Naive thymus-derived CD8-positive, alpha-beta T cell (primary cell): ENCODE measurements at regions not wholly inside any gene's neighbourhood (a gene's known extent, or its start where the extent isn't known, plus 50 kb on each side); places are given as distances from the start of the nearest gene placed in this dataset.
A peak's percentile ranks its signal among the peaks of the same experiment; 100 is the strongest.
"Not testable (repeated sequence)": the region's sequence is repeated elsewhere in the genome, so short reads cannot be mapped to it uniquely, and the experiment has no call there.

Source experiments
- ATAC-seq, 2 donors: fragments of 150-1000 bp; cut with Tn5 transposase in 1 of 2; sonication (Bioruptor Pico), chemical (Tn5 transposase) in 1 of 2; 1 replicate in 1 of 2; 2 replicates in 1 of 2; pipeline ENCODE4 v1.10.0; 2021; ENCODE audit warnings: mild to moderate bottlenecking in 2 of 2, moderate library complexity in 2 of 2
- POLR2A ChIA-PET: fragments of 350-600 bp; sonication (Branson Sonifier 250); formaldehyde crosslinking; loops from one replicate; lab custom pipeline; 2021; ENCODE audit warnings: antibody characterized with exemption; lab: Charles Lee
- DNase-seq, 10 donors: peaks; one replicate each; pipeline versions ENCODE4 v3.0.0 to v3.0.0-alpha.2; 2020 to 2022
- H3K27ac Mint-ChIP-seq, 10 donors: one replicate each; pipeline ENCODE4 v1.8.0; 2020 to 2022; ENCODE audit warnings: mild to moderate bottlenecking in 10 of 10, mixed read lengths in 10 of 10, moderate library complexity in 4 of 10, inconsistent platforms in 1 of 10
- H3K27me3 Mint-ChIP-seq, 5 donors: one replicate each; pipeline ENCODE4 v1.8.0; 2021 to 2022; ENCODE audit warnings: mixed read lengths in 5 of 5
- H3K36me3 Mint-ChIP-seq, 3 donors: one replicate each; pipeline ENCODE4 v1.8.0; 2020 to 2022; ENCODE audit warnings: mixed read lengths in 3 of 3, mild to moderate bottlenecking in 2 of 3, inconsistent platforms in 1 of 3
- H3K4me1 Mint-ChIP-seq, 4 donors: one replicate each; pipeline ENCODE4 v1.8.0; 2021 to 2022; ENCODE audit warnings: mixed read lengths in 4 of 4
- H3K4me3 Mint-ChIP-seq, 10 donors: one replicate each; pipeline ENCODE4 v1.8.0; 2020 to 2022; ENCODE audit warnings: mild to moderate bottlenecking in 10 of 10, mixed read lengths in 10 of 10, moderate library complexity in 6 of 10, inconsistent platforms in 1 of 10
- H3K9me3 Mint-ChIP-seq, 9 donors: one replicate each; pipeline ENCODE4 v1.8.0; 2020 to 2022; ENCODE audit warnings: mixed read lengths in 9 of 9, mild to moderate bottlenecking in 3 of 9, inconsistent platforms in 1 of 9, moderate library complexity in 1 of 9

DNA sequence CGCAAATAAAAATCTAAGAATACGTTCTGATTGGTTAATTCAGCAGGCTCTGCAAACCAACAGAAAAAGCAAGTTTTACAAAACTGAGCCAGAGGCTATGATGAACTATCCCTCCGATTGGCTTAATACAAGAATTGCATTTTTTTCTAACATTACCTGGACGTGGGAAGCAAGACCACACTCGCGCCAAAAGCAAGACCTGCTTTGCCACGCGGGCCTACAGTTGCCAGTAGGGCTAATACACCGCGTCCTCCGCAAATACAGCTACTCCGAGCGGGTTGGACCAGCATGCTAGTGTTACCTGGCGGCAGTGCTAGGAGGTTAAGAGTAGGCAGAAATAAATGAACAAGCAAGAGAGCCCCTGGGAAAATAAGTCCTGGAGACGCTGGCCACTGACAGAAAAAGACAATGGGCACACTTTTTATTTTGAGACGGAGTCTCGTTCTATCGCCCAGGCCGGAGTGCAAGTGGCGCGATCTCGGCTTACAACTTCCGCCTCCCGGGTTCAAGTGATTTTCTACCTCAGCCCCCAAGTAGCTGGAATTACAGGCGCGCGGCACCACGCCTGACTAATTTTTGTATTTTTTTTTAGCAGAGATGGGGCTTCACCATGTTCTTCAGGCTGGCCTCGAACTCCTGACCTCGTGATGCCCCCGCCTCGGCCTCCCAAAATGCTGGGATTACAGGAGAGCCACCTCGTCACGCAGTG lies 131.9 kb upstream of the BTN3A2 start:
- no peaks in the 10 kb centered on the region for H3K27me3 Mint-ChIP-seq
- peak overlapping the region; percentile 95 to 100 (median 97) for H3K27ac Mint-ChIP-seq
- no peaks in the 10 kb centered on the region for H3K36me3 Mint-ChIP-seq
- peaks cover 12 to 37% (median 34%) of the 10 kb centered on the region in 4 donors for H3K4me1 Mint-ChIP-seq
- ATAC-seq (peak; percentile 24 to 34), DNase-seq (peak in 7 of 10 donors; percentile 39 to 74 (median 55))
- H3K4me3 Mint-ChIP-seq: peak overlapping the region; percentile 91 to 99 (median 95)
- no peaks in the 10 kb centered on the region for H3K9me3 Mint-ChIP-seq
- POLR2A ChIA-PET: interaction anchor here (0.6 to 7.2 kb wide), 32 partner anchors 11 to 1660 kb away, joined by 3 to 669 read pairs (median 16); a partner anchor contains a TSS

DNA sequence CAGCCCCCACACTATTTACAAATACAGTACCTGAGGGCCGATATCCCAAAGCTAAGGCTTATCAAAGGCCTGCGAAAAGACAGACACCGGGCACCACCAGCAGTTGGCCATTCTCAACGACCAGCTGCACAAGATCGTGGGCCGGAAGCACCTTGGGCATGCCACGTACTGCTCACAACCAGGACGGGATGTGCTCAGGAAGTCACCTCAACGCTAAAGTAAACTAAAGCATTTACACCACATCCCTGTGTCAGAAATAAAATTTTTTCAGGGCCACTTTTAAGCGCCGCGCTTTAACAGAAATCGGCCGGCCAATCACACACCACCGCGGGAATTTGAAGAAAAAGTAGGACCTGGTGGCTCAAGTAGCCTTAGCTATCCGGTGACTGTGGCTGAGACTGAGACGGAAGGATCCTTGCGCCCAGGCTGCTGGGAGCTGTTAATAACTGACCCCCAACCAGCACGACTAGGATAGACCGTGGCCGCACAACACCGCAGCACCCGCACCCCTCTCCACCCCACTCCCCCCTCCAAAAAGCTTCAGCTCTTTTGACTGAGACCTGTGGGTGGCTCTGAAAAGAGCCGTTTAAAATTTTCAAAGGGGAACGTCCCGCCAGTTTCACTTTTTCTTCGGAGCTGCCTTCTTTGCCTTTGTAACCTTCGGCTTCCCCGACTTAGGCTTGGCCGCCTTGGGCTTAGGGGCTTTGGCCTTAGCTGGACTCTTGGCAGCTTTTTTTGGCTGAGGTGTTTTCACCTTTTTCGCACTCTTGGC lies 131.2 kb upstream of the BTN3A2 start:
- H3K27ac Mint-ChIP-seq: peak overlapping the region; percentile 95 to 100 (median 97)
- ATAC-seq (peak; percentile 52 to 66), DNase-seq (peak; percentile 45 to 86 (median 76))
- POLR2A ChIA-PET: interaction anchor here (0.8 to 7.2 kb wide), 45 partner anchors 10 to 1659 kb away, joined by 3 to 669 read pairs (median 7); a partner anchor contains a TSS
- H3K4me1 Mint-ChIP-seq: peaks cover 12 to 37% (median 34%) of the 10 kb centered on the region in 4 donors
- H3K4me3 Mint-ChIP-seq: peak overlapping the region; percentile 91 to 99 (median 95)
- H3K27me3 Mint-ChIP-seq: no peaks in the 10 kb centered on the region
- no peaks in the 10 kb centered on the region for H3K36me3 Mint-ChIP-seq
- H3K9me3 Mint-ChIP-seq: peaks cover 0 to 4% (median 0%) of the 10 kb centered on the region in 9 donors

DNA sequence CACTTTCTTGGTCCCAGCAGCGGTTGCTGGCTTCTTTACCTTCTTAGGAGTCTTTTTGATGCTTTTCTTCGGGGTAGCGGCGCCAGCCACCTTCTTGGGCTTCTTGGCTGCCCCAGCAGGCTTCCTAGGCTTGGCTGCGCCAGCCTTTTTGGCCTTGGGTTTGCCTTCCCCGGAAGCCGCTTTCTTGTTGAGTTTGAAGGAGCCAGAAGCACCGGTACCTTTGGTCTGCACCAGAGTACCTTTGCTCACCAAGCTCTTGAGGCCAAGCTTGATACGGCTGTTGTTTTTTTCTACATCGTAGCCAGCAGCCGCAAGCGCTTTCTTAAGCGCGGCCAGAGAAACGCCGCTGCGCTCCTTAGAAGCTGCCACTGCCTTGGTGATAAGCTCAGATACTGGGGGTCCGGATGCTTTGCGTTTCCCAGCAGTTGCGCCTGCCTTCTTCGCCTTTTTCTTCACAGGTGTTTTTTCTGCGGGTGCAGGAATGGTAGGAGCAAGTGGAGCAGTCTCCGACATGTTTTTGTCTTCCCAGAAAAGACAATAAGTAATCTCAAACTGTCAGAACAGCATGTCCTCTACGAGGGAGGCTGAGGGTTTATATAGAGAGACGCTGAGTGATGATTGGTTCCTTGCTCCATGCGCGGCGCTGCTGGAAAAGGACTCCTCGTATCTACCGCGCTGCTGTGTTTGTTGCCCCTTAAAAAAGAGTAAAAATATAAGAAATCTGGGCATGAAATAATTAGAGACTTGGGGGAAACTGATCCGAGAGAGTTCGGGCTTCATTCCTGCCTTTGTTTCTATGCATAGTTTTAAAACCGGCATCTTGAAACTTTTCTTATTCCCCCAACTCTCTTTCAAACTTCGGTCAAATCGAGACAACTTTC lies 130.3 kb upstream of the BTN3A2 start:
- DNase-seq (peak; percentile 41 to 91 (median 86)), ATAC-seq (peak; percentile 69)
- peaks cover 0 to 4% (median 0%) of the 10 kb centered on the region in 9 donors for H3K9me3 Mint-ChIP-seq
- peaks cover 12 to 37% (median 32%) of the 10 kb centered on the region in 4 donors for H3K4me1 Mint-ChIP-seq
- peak overlapping the region; percentile 95 to 100 (median 97) for H3K27ac Mint-ChIP-seq
- H3K36me3 Mint-ChIP-seq: no peaks in the 10 kb centered on the region
- POLR2A ChIA-PET: interaction anchor here (0.6 to 7.2 kb wide), 47 partner anchors 9 to 1658 kb away, joined by 3 to 669 read pairs (median 6); a partner anchor contains a TSS
- H3K4me3 Mint-ChIP-seq: peak overlapping the region; percentile 91 to 99 (median 95)
- H3K27me3 Mint-ChIP-seq: no peaks in the 10 kb centered on the region

DNA sequence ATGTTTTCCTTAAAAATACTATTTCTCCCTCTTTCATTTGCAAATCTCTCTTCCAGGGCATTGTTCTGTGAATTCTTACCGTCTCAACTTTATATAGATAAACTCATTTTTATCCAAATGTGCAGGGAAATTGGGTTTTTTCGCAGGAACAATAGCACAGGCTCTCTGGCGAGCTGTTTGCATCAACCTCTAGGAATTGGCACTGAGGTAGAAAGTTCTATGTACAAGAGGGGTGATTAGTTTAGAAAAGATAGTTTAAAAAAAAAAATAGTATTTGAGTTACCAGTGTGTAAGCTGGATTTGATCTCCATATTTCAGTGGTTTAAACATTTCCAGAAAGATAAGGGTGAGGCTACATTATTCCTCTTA lies 129.7 kb upstream of the BTN3A2 start:
- H3K27ac Mint-ChIP-seq: peak overlapping the region; percentile 95 to 100 (median 97)
- ATAC-seq (no peak), DNase-seq (no peak)

DNA sequence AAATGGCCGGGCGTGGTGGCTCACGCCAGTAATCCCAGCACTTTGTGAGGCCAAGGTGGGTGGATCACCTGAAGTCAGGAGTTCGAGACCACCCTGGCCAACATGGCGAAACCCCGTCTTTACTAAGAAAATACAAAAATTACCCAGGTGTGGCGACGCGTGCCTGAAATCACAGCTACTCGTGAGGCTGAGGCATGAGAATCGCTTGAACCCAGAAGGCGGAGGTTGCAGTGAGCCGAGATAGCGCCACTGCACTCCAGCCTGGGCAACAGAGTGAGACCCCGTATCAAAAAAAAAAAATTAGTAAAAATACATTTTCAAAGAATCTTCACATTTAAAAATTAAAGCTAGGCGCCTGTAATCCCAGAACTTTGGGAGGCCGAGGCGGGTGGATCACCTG lies 125.6 kb upstream of the BTN3A2 start:
- Mint-ChIP-seq H3K4me1 (peaks cover 9 to 34% (median 27%) of the 10 kb centered on the region in 4 donors), H3K9me3 (peaks cover 0 to 10% (median 0%) of the 10 kb centered on the region in 9 donors), H3K27ac (peak overlapping the region in 5 of 10 donors; percentile 52 to 99 (median 97)), H3K4me3 (peak overlapping the region in 4 of 10 donors; percentile 8 to 37 (median 26))
- POLR2A ChIA-PET: interaction anchor here (0.6 to 4.9 kb wide), 12 partner anchors 11 to 908 kb away, joined by 3 to 66 read pairs (median 18); a partner anchor contains a TSS
- ATAC-seq, H3K36me3 Mint-ChIP-seq, DNase-seq, H3K27me3 Mint-ChIP-seq: not testable (repeated sequence)

More for the DNA sequence above, 129.7 kb upstream of the BTN3A2 start:
- H3K9me3 Mint-ChIP-seq: peaks cover 0 to 5% (median 0%) of the 10 kb centered on the region in 9 donors
- peak overlapping the region; percentile 91 to 99 (median 95) for H3K4me3 Mint-ChIP-seq
- peaks cover 0 to 2% (median under 1%) of the 10 kb centered on the region in 3 donors for H3K36me3 Mint-ChIP-seq
- POLR2A ChIA-PET: interaction anchor here (0.8 to 7.2 kb wide), 25 partner anchors 8 to 1655 kb away, joined by 3 to 669 read pairs (median 26); a partner anchor contains a TSS
- peaks cover 12 to 41% (median 34%) of the 10 kb centered on the region in 4 donors for H3K4me1 Mint-ChIP-seq
- no peaks in the 10 kb centered on the region for H3K27me3 Mint-ChIP-seq

DNA sequence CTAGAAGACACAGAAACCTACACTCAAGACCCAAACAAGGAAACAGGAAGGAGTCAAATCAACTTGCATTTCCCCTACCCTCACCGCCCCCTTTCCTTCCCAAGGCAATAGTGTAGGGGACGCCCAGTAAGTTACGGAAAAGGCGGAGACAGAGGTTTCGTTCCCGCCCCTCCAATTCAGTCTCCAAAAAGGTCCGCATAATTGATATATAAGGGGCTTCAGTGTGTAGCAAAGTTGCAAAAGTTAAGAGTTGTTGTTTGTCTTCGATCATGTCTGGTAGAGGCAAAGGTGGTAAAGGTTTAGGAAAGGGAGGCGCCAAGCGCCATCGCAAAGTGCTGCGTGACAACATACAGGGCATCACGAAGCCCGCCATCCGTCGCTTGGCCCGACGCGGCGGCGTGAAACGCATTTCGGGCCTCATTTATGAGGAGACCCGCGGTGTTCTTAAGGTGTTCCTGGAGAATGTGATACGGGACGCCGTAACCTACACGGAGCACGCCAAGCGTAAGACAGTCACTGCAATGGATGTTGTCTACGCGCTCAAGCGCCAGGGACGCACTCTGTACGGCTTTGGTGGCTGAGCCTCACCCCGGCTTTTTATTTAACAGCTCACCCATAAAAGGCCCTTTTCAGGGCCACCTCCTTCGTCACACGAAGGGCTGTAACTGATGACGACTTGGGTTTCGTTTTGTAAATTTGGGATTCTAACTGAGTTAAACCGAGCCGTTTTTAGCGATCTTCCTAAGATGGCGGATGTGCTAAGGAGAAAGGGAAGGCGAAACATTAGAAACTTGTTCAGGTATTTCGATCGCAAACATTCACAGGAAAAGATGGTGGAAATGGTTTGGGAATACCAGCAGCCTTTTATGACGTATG lies 124.6 kb upstream of the BTN3A2 start:
- DNase-seq (peak; percentile 39 to 90 (median 80)), ATAC-seq (peak; percentile 82 to 85)
- no peaks in the 10 kb centered on the region for H3K27me3 Mint-ChIP-seq
- POLR2A ChIA-PET: interaction anchor here (0.6 to 4.9 kb wide), 20 partner anchors 10 to 907 kb away, joined by 3 to 66 read pairs (median 6); a partner anchor contains a TSS
- peaks cover 9 to 25% (median 22%) of the 10 kb centered on the region in 4 donors for H3K4me1 Mint-ChIP-seq
- peak overlapping the region; percentile 82 to 95 (median 88) for H3K4me3 Mint-ChIP-seq
- H3K9me3 Mint-ChIP-seq: peaks cover 0 to 10% (median 0%) of the 10 kb centered on the region in 9 donors
- H3K36me3 Mint-ChIP-seq: peaks cover 0 to 6% (median 4%) of the 10 kb centered on the region in 3 donors
- peak overlapping the region; percentile 92 to 99 (median 98) for H3K27ac Mint-ChIP-seq

DNA sequence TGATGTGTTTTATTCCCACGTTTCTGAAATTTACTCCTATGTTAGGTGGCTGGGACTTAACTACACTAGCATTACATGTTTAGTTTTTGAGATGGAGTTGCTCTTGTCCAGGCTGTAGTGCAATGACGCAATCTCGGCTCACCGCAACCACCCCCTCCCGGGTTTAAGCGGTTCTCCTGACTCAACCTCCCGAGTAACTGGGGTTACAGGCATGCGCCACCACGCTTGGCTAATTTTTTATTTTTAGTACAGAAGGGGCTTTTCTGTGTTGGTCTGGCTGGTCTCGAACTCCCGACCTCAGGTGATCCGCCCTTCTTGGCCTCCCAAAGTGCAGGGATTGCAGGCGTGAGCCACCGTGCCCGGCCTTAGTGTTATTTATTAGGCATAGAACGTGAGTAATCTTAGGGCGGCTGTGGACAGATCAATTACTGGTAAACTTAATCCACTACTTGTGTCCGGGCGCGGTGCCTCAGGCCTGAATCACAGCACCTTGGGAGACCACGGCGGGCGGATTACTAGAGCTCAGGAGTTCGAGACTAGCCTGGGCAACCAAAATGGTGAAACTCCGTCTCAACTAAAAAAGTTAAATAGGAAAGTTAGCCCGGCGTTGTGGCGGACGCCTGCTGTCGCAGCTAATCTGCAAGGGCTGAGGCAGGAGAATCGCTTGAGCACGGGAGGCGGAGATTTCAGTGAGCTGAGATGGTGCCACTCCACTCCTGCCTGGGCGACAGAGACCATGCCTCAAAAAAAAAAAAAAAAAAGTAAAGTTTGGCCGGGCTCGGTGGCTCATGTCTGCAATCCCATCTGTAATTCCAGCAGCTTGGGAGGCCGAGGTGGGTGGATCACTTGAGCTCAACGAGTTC lies 123.7 kb upstream of the BTN3A2 start:
- DNase-seq: peak in 8 of 10 donors; percentile 19 to 78 (median 54)
- Mint-ChIP-seq H3K27me3 (no peaks in the 10 kb centered on the region), H3K9me3 (peaks cover 0 to 10% (median 0%) of the 10 kb centered on the region in 9 donors), H3K27ac (peak overlapping the region; percentile 92 to 99 (median 98)), H3K4me3 (peak overlapping the region; percentile 82 to 95 (median 88)), H3K36me3 (peaks cover 0 to 6% (median 4%) of the 10 kb centered on the region in 3 donors), H3K4me1 (peaks cover 9 to 19% (median 18%) of the 10 kb centered on the region in 4 donors)
- peak; percentile 15 to 22 for ATAC-seq
- POLR2A ChIA-PET: interaction anchor here (0.6 to 4.9 kb wide), 20 partner anchors 7 to 185 kb away, joined by 3 to 66 read pairs (median 9); a partner anchor contains a TSS

DNA sequence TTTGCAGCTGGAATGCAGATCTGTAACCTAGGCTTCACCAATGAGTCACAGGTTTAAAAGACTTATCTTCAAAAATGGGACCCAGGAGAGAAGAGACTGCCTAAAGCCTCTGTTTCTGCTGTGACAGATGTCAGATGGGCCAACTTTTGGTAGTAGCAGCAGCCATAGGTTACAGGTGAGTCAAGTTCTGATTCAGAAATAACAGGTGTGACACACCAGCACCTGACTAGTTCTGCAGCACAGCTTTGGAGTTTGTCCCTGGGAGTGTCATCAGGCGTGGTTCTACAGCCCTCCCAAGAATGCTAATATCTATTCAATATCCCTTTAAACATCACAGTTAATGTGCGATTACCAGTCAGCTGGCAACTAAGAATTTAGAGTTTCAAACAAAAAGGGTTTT lies 121.9 kb upstream of the BTN3A2 start:
- ATAC-seq (no peak), DNase-seq (no peak)
- Mint-ChIP-seq H3K4me1 (peaks cover 9 to 19% (median 18%) of the 10 kb centered on the region in 4 donors), H3K9me3 (peaks cover 0 to 10% (median 0%) of the 10 kb centered on the region in 9 donors), H3K27me3 (no peaks in the 10 kb centered on the region), H3K4me3 (no peak overlapping the region), H3K27ac (peak overlapping the region in 3 of 10 donors; percentile 8 to 32 (median 19)), H3K36me3 (peaks cover 0 to 6% (median 4%) of the 10 kb centered on the region in 3 donors)
- POLR2A ChIA-PET: interaction anchor here (1.0 to 4.9 kb wide), 10 partner anchors 7 to 60 kb away, joined by 3 to 66 read pairs (median 26); a partner anchor contains a TSS

DNA sequence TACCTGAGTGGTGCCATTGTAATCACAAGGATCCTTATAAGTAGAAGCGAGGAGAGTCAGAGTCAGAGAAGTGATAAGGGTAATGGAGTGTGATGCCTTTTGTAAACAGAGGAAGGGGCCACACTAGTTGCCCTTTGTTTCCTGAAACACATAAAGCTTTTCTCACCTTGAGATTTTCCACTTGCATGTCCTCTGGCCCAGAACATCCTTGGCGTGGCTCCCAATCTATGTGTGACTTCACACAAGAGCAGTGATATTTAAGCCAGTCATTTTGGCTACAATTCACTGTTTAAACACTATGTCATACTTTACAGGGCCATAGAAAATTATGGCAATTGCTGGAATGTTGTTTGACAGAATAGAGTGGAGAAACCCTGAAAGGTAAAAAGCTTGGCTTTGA lies 121.2 kb upstream of the BTN3A2 start:
- ATAC-seq: no peak
- H3K9me3 Mint-ChIP-seq: peaks cover 0 to 7% (median 0%) of the 10 kb centered on the region in 9 donors
- no peak overlapping the region for H3K4me3 Mint-ChIP-seq
- H3K36me3 Mint-ChIP-seq: peaks cover 0 to 6% (median 4%) of the 10 kb centered on the region in 3 donors
- no peak overlapping the region for H3K27ac Mint-ChIP-seq
- no peaks in the 10 kb centered on the region for H3K27me3 Mint-ChIP-seq
- peaks cover 9 to 23% (median 18%) of the 10 kb centered on the region in 4 donors for H3K4me1 Mint-ChIP-seq
- no peak for DNase-seq
- POLR2A ChIA-PET: interaction anchor here (0.7 to 4.9 kb wide), 6 partner anchors 9 to 85 kb away, joined by 3 to 51 read pairs (median 6); a partner anchor contains a TSS

DNA sequence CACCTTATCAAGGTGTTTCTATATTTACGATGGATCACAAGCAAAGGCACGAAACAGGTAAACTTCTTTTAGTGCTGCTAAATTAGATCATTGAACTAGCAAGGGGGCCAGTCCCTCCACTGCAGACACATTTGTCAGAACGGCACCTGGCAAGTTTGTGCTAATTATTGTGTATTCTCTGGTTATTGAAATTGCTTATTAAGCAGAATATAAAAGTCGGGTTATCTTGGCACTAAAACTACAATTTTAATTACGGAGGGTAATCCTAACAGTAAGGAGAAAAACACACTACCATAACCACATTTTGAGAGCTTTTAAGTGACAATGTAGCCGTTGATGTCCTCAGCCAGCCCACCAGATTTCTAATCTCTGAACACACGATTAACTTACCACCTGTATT lies 118.9 kb upstream of the BTN3A2 start:
- ATAC-seq: no peak
- Mint-ChIP-seq H3K9me3 (peaks cover 0 to 2% (median 0%) of the 10 kb centered on the region in 9 donors), H3K27me3 (no peaks in the 10 kb centered on the region), H3K4me3 (no peak overlapping the region), H3K4me1 (peaks cover 6 to 22% (median 20%) of the 10 kb centered on the region in 4 donors), H3K36me3 (no peaks in the 10 kb centered on the region), H3K27ac (no peak overlapping the region)
- no peak for DNase-seq
- POLR2A ChIA-PET: interaction anchor here (0.6 to 0.7 kb wide), 2 partner anchors 8 to 10 kb away, joined by 3 read pairs; no protein-coding TSS in a partner anchor
